ENCODE measurements at regions not wholly inside any gene's neighbourhood (a gene's known extent, or its start where the extent isn't known, plus 50 kb on each side); places are given as distances from the start of the nearest gene placed in this dataset.

- TF ChIP-seq CTCF (IDR thresholded peaks at IDR 0.05; ENCODE audit: low read depth, low read length) (no peak), MYC (IDR thresholded peaks at IDR 0.05; ENCODE audit: low read depth, low read length) (no peak), POLR2A (IDR thresholded peaks at IDR 0.05; ENCODE audit: extremely low read depth, insufficient read length) (no peak), MAX (IDR thresholded peaks at IDR 0.05; ENCODE audit: low read depth, low read length) (no peak)
Observed at GRCh38 chr2:187206471-187206870, 241.6 kb downstream of the CALCRL start.

All from NB4 (cell line).